Stromal cell of bone marrow (primary cell): ENCODE measurements at regions not wholly inside any gene's neighbourhood (a gene's known extent, or its start where the extent isn't known, plus 50 kb on each side); places are given as distances from the start of the nearest gene placed in this dataset.

Experiments
- DNase-seq: peaks from one replicate; pipeline ENCODE4 v3.0.0-alpha.2; 2012; ENCODE audit warnings: low read depth

DNA sequence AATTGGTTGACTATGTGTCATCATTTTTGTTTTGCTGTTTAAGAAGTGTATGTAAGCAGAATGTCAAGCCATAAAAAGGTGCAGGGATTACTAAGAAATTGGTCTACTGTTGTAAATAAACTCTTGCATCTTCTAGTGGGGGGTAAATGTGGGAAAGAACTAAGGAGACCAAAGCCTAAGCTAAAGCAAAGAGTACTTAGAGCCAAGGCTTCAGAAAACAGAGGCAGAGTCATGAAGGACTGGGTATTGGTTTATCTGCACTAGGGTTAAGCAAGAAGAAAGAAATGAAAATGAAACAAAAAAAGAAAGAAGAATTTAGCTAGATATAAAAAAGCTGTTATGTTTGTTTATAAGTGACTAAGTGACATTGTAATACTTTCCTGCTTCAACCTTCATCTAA is 628.1 kb downstream of the METTL15 start:
- no peak for DNase-seq

DNA sequence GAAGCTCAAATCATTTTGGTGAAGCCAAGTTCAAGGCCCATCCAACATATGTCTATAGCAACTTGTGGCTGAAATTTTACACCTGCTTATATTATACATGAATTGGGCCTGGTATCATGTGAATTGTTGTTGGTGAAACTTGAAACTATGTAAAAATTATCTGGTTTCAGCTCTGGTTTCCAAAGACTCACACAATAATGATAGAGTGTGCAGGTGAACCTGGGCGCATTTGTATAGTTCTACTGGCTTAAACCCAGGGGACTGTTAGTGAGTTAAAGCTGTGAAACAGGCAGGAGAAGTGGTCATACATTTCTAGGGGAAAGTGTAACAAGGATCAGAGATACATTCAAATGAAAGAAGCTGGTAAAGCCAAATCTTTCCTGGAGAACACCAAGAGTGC is 627.3 kb downstream of the METTL15 start:
- DNase-seq: no peak

DNA sequence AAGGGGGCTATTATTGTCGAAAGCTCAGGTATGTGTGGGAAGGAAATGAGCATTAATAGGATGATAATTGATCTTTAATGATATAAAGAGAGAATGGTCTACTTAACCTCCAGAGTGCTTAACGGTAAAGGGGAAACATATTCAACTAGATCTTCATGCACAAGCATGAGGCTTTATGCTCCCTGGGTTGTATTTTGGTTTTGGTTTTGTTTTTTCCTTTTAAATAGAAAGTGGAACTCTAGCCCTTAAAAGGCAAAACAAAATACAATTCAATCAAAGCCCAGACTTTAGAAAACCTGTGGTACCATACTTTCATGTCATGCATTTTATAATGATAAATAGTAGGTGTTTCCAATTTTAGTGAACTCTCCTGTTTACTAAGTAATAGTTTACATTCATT is 622.7 kb downstream of the METTL15 start:
- DNase-seq: no peak

DNA sequence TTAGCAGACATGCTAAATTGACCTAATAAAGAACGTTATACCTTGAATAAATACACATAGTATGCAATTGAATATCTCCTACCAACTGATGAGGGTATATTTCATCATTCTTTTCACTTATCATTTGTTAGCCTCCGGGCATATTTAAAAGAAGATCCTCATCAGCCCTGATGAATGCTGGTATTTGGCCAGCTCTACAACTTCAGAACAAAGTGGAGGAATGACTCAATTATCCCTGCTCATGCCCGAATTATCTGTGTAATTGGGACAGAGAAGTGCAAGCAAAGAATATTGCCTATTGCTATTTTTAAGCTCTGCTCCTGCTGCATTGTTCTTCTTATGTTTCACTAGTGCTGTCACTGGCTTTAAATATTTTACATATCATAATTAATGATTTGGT is 622.1 kb downstream of the METTL15 start:
- DNase-seq: no peak

DNA sequence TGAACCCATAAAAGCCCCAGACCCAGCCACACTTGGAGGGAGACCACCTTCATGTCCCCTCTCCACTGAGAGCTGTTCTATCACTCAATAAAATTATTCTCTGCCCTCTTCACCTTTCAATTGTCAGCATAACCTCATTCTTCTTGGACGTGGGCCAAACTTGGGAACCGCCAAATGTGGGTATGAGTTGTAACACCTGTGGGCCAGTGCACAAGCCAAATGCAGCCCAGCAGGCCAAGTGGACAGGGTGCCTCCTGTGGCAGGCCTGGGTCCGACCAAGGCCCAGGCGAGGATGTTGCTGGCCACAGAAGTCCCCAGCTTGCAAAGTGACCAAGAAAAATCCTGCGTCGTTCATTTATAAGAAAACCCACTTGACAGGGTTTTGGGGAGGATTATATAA is 621.2 kb downstream of the METTL15 start:
- DNase-seq: no peak

DNA sequence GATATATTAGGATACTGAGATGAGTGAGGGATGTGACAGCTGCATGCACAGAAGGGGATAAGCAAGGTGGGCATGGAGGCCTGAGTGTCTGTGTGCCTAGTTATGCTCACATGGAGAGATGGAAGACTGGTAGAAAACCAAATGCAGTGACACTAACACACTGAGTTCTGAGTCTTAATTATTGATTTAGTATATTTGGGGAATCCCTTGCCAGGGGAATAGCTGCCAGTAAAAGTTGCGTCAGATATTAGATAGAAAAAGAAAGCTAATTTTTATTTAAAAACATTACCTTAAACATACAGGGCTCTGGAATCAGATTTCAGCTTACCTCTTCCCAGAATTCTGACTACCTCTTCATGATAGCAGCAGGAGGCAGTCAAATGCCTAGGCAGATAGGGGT is 620.5 kb downstream of the METTL15 start:
- DNase-seq: no peak

DNA sequence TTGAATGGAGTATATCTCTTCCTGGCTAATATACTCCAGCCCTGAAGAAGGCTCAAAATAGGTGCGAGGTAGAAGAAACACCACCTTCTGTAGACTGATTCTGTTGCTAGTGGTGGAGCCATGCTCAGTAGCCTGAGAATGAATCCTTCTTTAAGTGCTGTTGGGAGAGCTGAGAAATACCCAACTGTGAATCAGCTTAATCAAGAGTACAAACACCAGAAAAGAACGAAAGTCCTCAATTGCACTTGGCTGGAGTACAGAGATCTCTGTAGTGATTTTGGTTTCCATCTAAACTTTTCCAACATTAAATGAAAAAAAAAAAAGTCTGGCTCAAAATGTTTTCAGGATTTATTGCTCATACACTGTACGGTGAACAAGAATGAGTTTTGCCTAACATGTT is 619.1 kb downstream of the METTL15 start:
- DNase-seq: peak; percentile 74

DNA sequence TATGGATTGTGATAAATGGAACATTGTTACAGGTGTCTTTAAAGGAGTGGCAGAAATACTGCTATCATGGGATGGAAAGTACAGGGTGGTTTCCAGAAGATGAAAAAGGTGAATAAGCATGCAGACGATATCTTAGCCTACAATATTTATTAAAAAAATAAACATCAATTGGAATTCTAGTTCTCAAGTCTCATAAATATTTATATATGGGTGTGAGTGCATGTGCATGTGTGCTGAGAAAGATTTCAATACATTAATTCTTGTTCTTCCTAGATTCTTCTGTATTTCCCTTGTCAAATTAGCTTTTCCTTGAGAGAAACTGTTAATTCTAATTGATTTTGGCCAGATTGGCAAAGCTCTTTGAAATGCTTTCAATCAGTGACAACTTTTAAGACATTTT is 618.2 kb downstream of the METTL15 start:
- DNase-seq: no peak

DNA sequence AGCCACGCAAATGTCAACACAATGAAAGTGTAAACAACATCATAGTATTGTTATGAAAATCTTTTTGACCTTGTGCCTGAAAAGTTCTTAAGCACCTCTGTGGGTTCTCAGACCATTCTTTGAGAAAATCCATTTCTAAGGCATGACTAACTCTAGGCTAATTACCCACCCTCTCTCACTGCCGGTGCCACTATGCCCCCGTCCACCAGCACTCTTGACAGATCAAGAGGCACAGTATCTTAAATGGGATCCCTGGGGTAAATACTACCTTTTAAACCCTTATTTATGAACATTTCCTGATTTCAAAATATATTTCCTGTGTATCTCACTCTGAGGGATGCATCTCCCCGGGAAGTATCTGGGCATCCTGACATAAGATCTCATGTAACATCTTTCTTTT is 607.5 kb downstream of the METTL15 start:
- no peak for DNase-seq

DNA sequence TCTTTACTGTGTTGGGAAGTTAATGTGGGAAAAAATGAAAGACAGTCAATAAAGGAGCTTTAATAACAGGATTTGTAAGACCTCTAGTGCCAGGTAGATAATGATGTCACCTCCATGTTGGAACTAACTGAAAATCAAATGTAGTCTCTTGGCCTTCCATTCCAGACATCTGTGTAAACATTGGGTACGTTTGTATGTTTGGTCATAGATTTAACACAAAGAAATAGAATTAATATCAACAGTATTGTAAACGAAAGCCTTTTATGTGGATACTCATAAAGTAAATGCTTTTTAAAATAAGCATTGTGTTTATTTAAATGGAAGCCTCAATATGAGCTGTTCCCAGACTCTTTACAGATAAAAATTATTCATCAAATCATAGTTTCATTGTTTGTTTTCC is 605.7 kb downstream of the METTL15 start:
- no peak for DNase-seq

DNA sequence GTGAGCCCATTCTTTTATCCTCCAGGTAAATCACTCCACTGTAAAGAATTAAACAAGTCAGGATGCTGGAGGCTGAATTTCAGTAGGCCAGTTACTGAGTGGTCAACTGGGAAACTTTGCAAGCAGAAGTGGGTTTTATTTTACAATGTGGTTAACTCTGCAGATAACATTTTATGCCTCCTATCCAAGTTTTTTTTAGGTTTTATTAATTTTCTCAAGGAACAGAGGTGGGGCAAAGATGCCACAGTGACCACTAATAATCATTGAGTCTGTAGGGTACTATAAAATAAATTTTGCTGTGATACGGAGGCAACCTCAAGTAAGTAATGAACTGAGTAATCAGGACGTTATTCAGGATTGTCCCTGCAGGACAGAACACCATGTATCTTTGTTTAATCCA is 599.9 kb downstream of the METTL15 start:
- DNase-seq: no peak

DNA sequence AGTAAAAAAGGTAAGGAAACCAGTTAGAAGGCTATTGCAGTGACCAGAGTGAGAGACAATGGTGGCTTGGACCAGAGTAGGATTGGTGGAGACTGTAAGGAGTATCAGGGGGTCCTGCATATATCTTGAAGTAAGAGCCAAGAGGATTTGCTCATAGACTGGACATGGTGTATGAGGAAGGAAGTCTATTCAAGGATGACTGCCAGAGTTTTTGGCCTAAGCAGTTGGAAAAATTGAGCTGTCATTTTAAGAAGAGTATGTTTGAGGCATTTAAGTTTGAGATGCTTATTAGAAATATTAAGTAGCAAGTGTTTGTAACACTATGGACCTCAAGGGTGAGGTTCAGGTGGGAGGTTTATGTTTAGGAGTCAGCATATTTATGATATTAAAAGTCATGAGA is 596.6 kb downstream of the METTL15 start:
- no peak for DNase-seq

DNA sequence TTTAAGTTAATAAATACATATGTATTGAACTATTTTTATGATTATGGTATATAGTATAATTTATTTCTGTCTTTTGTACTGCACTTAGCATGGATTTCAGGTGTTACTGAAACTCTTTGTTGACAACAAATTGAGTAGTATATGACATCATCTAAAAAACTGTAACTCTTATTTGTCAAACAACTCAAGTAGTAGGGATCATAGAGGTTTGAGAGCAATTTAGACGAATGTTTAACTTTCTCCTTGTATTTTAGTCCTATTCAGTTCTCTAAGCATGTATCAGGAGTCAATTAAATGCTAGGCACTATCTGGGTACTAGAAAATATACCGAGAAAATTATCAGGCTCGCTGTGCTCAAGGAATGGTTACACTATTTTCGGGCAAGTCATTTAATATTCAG is 595.2 kb downstream of the METTL15 start:
- DNase-seq: no peak

DNA sequence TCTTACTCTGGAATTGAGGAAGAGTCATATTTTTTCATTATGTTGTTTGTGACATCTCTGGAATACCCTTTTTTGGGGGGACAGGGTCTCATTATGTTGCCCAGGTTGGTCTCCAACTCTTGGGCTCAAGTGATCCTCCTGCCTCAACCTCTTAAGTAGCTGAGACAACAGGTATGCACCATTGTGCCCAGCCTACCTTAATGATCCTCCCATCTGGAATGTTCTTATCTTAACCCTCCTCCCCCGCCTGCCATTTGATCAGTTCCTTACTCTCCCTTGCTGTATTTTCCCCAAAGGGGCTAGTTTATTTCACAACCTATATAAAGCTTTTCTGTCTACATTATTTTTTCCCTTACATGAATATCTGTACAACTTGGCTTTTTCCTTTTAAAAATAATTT is 594.7 kb downstream of the METTL15 start:
- no peak for DNase-seq

DNA sequence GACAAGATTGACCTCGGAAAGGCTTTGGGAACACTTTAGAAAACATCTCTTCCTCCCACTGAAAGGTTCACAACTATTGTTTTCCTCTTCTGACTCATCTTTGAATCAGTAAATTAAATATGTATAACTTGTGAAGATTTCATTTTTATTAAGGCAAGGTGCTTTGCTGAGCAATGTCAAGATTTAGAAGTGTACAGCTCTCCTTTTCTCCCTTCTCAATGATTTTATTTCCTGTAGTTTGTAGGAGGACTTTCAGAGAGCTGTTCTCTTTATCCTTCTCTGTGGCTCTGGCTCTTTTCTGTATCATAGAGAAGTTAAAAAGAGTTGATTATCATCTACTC is 594.2 kb downstream of the METTL15 start:
- DNase-seq: no peak

DNA sequence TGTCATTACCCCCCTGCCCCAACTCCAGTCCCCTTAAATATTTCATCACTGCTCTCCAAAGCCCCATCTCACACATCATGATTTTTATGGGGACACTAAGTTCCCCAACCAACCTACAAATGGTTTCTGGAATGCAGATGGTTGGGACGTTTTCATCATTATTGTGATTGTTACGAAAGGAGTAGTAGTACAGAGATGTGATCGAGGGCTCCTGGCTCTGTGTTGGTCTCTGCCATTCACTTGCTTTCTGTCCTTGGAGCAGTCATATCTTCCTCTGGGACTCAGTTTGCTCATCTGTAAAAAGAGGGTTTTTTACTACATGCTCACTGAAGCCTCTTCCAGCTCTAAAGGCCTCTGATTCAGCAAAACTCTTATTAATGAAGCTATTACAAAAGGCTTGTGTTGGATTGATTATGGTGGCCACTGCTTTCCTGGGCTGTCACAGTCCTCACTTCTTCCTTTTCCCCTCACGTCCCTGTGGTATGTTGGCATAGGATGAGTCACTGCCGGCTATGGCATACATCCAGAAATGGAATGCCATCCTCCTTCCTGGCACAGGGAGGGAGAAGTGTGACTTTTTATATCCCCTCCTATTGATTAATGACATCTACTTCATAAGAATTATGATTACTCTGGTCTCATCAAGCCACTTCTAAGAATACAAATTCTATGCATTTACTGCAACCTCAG is 593.7 kb downstream of the METTL15 start:
- no peak for DNase-seq

DNA sequence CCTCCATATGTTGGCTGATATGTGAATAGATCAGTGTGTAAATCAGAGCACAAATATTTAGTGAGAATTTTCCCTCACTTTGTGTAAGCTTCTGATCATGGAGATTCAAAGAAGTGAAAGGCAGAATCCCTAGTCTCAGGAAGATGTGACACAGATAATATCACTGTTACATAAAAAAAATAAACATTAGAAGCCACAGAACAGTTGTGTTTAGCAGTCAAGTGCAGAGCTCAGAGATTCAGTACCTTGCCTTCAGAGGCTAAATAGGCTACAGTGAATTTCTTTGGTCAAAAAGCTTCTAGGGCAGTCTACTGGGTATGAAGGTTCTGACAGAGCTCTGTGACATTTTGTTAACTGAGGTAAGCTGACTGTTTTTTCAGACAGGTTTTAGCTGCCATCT is 591.5 kb downstream of the METTL15 start:
- DNase-seq: no peak

DNA sequence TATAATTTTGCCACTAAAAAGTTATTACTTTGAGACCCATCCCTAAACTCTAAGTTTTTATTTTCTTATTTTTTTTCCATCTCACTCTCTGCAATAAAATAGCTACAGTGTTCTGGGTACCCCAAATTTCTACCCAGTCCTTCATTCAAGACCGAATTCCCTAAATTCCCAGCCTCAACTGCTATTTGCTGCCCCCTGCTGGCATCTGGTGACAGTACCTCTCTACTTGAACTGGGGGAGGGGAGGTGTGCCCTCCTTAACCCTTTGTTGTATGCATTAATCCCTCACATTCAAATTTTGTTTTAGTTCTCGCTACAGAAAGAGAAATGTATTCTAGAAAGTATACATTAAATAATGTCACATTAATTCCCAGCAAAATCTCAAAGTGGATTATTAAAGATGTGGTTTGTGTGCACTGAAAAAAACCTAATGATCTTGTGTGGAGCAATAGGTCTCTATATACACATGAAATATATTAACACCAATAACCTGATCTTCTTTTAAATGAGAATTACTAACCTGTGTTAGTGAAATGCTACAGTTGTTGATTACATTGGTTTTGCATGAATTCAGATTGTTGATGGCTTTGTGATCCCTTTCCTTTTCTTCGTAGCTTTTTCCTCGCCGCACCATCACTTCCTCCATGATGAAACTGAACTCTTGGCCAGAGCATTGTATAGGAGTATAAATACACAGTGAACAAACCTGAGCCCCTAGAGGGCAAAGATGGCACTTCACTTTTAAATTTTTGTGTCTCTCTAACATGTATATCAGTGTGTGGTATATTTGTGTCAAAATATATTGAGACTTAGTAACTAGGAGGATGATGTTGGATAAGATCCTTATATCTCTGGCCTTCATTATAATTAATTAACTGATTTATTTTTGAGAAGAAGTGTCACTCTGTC is 590.0 kb downstream of the METTL15 start:
- no peak for DNase-seq

DNA sequence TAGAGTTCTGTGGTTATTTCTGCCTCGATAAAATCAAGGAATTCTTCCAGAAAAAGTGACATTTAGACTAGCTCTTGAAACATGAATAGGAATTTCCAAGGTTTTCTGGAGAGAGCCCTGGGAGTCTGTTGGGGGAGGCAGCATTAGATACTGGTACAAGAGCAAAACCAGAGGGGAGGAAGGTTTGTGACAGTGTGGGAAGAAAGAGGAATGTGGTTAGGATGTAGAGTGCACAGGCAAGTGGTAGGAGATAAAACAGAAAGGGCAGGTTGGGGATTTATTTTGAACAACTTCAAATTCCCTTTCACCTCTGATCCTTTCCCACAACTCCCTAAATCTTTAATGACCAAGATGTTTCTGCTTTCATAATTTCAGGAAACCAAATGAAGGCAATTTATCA is 588.4 kb downstream of the METTL15 start:
- no peak for DNase-seq

DNA sequence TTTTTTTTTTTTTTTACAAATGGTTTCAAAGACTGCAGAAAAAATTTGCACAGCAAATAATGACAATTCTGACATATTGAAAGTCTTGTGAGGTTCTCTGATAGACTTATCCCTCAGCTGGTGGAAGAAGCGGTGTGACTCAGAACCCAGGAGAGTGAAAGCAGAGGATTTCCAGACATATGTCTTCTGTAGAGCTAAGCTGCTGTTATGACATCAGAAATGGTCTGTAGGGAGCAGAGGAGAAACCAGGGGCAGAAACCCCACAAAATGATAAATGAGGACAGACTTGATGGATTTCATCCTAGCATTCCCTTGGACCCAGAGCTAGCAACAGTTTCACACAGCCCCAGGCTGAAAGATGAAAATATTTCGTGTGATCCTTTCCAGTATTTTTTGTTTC is 582.6 kb downstream of the METTL15 start:
- no peak for DNase-seq

DNA sequence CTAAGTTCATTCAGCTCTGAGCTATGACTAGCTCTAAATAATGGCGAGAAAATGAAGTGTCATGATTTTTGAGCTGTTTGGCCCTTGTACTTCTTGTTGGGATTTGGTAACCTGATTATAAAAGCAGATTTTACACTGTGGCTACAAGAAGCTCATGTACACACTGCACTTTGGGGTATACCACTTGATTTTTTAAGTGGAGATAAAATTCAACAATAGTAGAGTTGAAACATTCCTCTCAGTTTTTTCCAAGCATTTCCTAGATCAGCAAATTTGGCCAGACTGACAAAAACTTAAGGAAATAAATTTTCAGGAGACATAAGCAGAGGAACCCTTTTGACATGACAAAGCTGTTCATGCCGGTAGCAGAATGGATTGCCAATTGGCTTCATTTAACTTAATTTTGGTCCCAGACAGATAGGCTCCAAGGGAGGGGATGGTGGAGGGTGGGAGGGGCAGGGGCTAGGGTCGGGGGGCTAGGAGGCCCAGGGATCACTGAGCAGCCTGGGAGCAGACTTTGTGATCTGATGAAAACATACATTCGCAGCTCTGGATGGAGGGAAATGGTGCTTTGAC is 575.9 kb downstream of the METTL15 start:
- DNase-seq: no peak

DNA sequence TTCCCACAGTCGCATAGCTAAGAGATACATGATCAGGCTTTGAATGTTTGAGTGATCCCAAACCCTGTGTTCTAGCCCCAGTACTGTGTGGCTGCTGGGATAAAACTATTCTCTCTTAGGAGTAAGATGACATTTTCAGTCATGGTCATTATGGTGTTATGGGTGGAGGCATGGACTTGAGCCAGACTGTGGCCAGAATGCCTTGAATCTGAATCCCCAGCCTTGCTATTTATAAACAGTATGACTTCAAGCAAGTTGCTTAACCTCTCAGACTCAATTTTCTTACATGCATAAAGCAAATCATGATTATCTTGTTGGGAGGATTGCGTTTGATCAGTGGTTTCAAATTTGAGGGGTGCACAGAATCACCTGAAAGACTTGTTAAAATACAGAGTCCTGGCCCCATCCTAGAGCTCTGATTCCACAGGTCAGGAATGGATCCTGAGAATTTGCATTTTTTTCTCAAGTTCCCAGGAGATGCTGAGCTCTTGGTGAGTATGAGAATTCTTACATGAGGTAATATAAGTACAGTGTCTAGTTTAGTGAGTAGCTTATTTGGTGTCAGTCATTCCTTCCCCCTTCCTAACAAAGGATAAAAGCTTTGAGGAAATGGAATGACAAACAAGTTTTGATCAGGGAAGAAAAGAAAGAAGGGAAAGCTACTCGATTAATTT is 571.7 kb downstream of the METTL15 start:
- DNase-seq: peak; percentile 75

DNA sequence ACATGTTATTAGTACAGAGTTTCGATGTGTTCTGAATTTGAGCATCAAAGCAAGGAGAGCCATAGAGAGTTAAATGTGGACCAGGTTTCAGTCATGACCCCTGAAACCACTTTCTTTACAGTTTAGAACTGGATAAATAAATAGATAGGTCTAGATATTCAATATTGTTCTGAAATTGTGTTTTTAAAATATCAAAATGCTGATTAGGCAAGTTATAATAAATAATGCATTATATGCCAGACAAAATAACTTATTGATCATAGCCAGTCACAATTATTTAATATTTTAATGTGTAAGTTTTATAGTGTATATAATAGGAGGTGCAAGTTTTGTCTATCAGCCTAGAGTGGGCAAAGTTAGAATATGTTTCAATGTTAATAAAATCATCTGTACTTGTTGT is 569.5 kb downstream of the METTL15 start:
- DNase-seq: no peak
